ENCODE measurements at regions not wholly inside any gene's neighbourhood (a gene's known extent, or its start where the extent isn't known, plus 50 kb on each side); places are given as distances from the start of the nearest gene placed in this dataset.
"Not testable (repeated sequence)": the region's sequence is repeated elsewhere in the genome, so short reads cannot be mapped to it uniquely, and the experiment has no call there.

- TF ChIP-seq POLR2A (IDR thresholded peaks at IDR 0.05) (no peak), CTCF (IDR thresholded peaks at IDR 0.05) (no peak)
- no peaks in the 10 kb centered on the region for H3K4me1 ChIP-seq
- 82 to 90% (median 88%) methylated on average over 4 of the region's 4 CpGs for WGBS, 4 donors
- H3K36me3 ChIP-seq, result no peaks in the 10 kb centered on the region
- intact Hi-C loops (cut with DNase I), result no loop called here
- ATAC-seq (no peak), DNase-seq (no peak)
- H3K4me3 ChIP-seq, result no peak overlapping the region
- no peaks in the 10 kb centered on the region for H3K27me3 ChIP-seq
- no peaks in the 10 kb centered on the region for H3K9me3 ChIP-seq
- H3K27ac ChIP-seq, result no peak overlapping the region
Observed at GRCh38 chr10:81218307-81218706, 656.7 kb upstream of the NRG3 start.

GRCh38 chr10:81219758-81220157 lies 655.2 kb upstream of the NRG3 start:
- ATAC-seq, result no peak
- H3K4me3 ChIP-seq, result no peak overlapping the region
- WGBS, 4 donors, result 51 to 56% (median 54%) methylated on average over 1 of the region's 1 CpG
- H3K9me3 ChIP-seq, result no peaks in the 10 kb centered on the region
- intact Hi-C loops (cut with DNase I), result no loop called here
- H3K27me3 ChIP-seq, result no peaks in the 10 kb centered on the region
- DNase-seq, result no peak
- no peak overlapping the region for H3K27ac ChIP-seq
- TF ChIP-seq CTCF (IDR thresholded peaks at IDR 0.05) (no peak), POLR2A (IDR thresholded peaks at IDR 0.05) (no peak)
- no peaks in the 10 kb centered on the region for H3K36me3 ChIP-seq
- no peaks in the 10 kb centered on the region for H3K4me1 ChIP-seq

- WGBS, 4 donors, result 40 to 68% (median 60%) methylated on average over 3 of the region's 3 CpGs
- Histone ChIP-seq H3K27me3 (no peaks in the 10 kb centered on the region), H3K4me3 (no peak overlapping the region), H3K9me3 (no peaks in the 10 kb centered on the region), H3K27ac (no peak overlapping the region), H3K36me3 (no peaks in the 10 kb centered on the region), H3K4me1 (no peaks in the 10 kb centered on the region)
- no peak for DNase-seq
- intact Hi-C loops (cut with DNase I), result no loop called here
- no peak for ATAC-seq
- no peak for TF ChIP-seq CTCF (IDR thresholded peaks at IDR 0.05)
- TF ChIP-seq POLR2A (IDR thresholded peaks at IDR 0.05), result no peak
Observed at GRCh38 chr10:81248886-81249285, 626.1 kb upstream of the NRG3 start.

GRCh38 chr10:81251457-81252115 lies 623.4 kb upstream of the NRG3 start:
- no peak overlapping the region for H3K27ac ChIP-seq
- no peak for ATAC-seq
- TF ChIP-seq CTCF (IDR thresholded peaks at IDR 0.05), result no peak
- no peak for TF ChIP-seq POLR2A (IDR thresholded peaks at IDR 0.05)
- WGBS, 4 donors, result 56 to 68% (median 61%) methylated on average over 4 of the region's 4 CpGs
- H3K36me3 ChIP-seq, result no peaks in the 10 kb centered on the region
- intact Hi-C loops (cut with DNase I), result no loop called here
- DNase-seq, result no peak
- no peaks in the 10 kb centered on the region for H3K27me3 ChIP-seq
- no peak overlapping the region for H3K4me3 ChIP-seq
- H3K9me3 ChIP-seq, result no peaks in the 10 kb centered on the region
- H3K4me1 ChIP-seq, result no peaks in the 10 kb centered on the region

- intact Hi-C loops (cut with DNase I); ATAC-seq; H3K27me3 ChIP-seq; H3K36me3 ChIP-seq; H3K4me3 ChIP-seq; DNase-seq; H3K4me1 ChIP-seq; H3K9me3 ChIP-seq; H3K27ac ChIP-seq: not testable (repeated sequence)
- WGBS, 4 donors, result 80 to 100% (median 85%) methylated on average over 1 to 18 of the region's 18 CpGs
Observed at GRCh38 chr10:81264991-81265390, 610.0 kb upstream of the NRG3 start.
